HG03442 (cell line): ENCODE measurements at regions not wholly inside any gene's neighbourhood (a gene's known extent, or its start where the extent isn't known, plus 50 kb on each side); places are given as distances from the start of the nearest gene placed in this dataset.
"Not testable (repeated sequence)": the region's sequence is repeated elsewhere in the genome, so short reads cannot be mapped to it uniquely, and the experiment has no call there.

ENCODE experiments used
- ATAC-seq: cut with Tn5 transposase; IDR thresholded peaks from one replicate; pipeline ENCODE4 v1.9.1; 2021; ENCODE audit warnings: mild to moderate bottlenecking, moderate library complexity; ENCODE audit not compliant: unreplicated experiment

DNA sequence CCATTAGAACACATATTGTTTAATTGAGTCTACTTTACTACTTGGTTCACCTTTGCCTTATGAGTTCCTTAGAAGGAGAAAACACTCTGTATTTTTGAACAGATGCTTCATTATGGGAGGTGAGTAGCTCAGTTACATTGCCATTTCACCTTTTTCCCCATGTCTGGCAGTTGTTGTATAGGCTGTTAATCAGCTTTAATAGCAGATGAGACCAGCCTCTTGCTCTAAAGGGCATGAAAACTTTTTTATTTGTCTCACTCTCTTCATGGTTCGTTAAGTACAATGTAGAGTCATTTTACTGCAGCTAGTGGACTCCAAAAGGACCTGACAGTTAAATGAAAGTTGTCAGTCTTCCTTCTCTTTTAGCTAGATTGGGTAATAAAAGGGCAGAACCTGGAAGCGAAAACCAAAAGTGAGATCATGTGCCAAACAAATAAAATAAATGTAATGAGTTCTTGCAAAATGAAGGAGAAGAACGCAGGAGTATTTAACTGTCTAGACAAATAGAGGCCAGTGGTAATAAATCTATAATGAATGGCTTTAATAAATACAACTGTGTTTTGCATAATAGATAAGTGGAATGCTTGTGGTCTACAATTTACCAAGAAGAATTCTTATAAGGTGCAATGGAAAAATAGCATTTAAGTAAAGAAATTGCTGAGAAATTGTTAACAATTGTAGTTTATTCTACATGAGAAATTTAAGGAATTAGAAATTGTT is 180.0 kb upstream of the NEGR1 start:
- ATAC-seq, result no peak

DNA sequence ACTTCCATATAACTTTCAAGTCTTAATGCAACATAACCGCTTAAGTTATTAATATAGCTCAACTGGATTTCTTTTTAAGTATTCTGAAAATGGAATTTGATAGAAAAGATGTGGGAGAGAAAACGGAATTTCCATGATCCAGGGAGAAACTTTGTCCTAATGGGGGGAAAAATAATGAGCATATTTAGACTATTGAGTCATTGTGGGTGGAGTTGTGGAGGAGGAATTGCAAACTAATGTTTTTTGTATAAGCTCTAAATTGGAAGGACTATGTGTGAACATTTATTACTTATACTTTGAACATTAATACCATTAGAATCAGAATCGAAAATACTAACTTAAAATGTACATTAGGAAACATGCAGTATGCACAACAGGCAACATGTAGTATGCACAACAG is 159.9 kb upstream of the NEGR1 start:
- ATAC-seq, result no peak

- no peak for ATAC-seq
These were observed 156.7 kb upstream of the NEGR1 start for GRCh38 chr1:72439036-72439435.

DNA sequence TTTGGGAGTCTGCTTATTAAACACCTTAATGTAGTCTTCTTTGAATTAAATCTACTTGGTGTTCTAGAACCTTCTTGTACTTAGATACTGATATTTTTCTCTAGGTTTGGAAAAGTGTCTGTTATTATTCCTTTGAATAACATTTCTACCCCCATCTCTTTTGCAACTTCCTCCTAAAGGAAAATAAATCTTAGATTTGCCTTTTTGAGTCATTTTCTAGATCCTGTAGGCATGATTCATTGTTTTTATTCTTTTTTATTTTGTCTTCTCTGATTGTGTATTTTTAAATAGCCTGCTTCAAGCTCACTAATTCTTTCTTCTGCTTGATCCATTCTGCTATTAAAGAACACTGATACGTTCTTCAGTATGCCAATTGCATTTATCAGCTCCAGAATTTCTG is 155.9 kb upstream of the NEGR1 start:
- ATAC-seq, result no peak

- peak; percentile 64 for ATAC-seq
These were observed 152.7 kb upstream of the NEGR1 start for GRCh38 chr1:72435025-72435424.

DNA sequence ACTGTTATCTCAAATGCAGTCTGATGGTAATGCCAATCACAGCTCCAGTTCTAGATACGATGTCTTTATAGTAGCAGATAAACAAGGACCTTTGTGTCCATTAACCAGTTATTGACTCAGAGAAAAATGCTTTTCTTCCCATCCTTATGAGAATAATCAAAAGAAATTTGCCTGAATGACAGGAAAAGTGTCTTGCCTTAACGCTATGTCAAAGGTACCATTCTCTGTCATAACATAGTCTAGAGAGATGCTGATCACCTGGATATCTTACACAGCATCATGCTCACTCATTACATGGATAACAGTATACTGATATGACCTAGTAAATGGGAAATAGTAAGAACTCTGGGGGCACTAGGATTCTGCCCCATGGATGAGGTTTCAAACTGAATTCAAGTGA is 151.7 kb upstream of the NEGR1 start:
- no peak for ATAC-seq

DNA sequence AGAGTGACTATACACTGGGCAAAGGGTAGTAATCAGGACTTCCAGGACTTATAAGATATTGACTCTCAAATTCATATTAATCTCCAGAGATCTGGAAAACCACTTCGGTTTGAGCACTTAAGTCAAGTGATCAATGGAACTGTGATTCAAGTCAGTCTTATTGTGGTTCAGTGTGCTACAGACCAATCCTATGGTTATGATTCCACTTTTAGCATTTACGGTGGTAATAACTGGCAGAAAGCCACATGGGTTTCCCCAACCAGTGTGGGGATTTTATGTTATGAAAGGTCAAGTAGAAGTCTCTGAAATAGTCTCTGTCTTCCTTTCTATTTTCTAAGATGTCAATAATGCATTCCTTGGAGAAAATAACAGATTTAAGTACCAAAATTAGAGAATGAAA is 151.3 kb upstream of the NEGR1 start:
- peak; percentile 63 for ATAC-seq

- peak; percentile 43 for ATAC-seq
These were observed 150.4 kb upstream of the NEGR1 start for GRCh38 chr1:72432645-72433267.

- ATAC-seq, result no peak
These were observed 149.5 kb upstream of the NEGR1 start for GRCh38 chr1:72431810-72432209.

- not testable (repeated sequence) for ATAC-seq
These were observed 145.9 kb upstream of the NEGR1 start for GRCh38 chr1:72428276-72428675.

- ATAC-seq, result no peak
These were observed 136.9 kb upstream of the NEGR1 start for GRCh38 chr1:72419229-72419628.

- no peak for ATAC-seq
These were observed 129.9 kb upstream of the NEGR1 start for GRCh38 chr1:72412286-72412685.

GRCh38 chr1:72399807-72400206 is 117.5 kb upstream of the NEGR1 start:
- no peak for ATAC-seq

GRCh38 chr1:72397786-72398185 is 115.4 kb upstream of the NEGR1 start:
- ATAC-seq, result no peak

DNA sequence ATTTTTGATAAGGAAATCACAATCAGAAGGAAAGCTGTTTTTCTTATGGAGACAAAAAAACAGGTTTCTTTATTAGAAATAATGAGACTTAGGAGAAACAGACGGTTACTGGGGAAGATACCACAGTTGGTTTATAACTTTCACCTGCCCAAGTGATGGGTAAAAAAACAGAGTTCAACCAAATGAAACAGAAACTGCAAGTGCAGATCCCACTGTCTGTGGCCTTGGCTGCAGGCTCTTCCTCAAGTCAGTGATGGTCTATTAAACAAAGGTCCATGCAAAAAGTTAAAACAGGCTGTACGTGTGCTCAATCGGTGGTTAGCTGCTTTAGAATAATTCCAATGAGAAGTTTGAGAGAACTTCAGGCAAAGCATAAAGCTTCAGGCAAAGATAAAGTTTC is 112.1 kb upstream of the NEGR1 start:
- no peak for ATAC-seq

DNA sequence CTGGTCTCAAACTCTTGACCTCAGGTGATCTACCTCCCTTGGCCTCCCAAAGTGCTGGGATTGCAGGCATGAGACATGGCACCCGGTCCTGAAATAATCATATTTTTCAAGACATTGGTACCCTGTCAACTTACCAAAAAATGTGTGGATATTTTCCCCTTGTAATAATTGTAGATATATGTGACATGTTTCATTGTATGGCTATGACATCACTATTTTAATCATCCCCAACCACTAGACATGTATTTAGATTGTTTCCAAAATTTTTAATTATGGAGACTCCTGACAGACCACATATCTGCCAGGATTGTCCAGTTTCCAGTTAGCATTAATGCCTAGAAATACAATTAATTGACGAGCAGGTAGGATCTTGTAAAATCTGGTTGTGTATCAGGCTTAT is 96.7 kb upstream of the NEGR1 start:
- no peak for ATAC-seq

- no peak for ATAC-seq
These were observed 92.9 kb upstream of the NEGR1 start for GRCh38 chr1:72375226-72375625.

DNA sequence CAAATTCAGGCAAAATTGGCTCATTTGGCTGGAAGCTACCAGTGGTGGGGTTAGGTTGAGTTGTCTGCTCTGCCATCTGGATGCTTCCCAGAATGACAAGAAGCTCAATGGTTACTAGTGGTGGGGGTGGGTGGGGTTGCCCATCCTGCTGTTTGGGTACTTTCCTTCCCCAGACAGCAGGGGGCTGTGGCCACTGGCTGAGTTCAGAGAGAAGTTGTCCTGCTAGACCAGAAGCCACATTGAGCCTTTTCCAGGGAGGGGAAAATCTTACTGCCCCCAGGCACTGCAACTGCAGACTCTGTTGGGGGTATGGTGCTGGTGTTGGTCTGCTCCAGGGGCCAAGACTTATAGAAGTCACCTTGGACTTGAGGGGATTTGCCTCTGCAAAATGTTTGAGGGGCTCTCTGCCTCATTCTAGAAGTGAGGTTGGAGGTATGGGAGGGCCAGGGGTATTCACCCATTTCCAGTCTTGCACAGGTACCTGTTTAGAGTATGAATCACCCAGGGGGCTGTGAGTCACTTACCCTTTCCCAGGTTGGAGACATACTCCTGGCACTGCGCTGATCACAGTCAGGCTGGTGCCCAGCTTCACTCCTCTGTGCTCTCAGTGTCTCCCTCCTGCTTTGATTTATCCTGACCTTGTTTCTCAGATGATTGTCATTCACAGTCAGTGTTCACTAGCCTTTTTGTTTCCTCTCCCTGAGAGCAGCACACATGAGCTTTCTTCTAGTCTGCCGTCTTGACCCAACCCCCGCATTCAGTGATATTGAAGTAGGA is 89.1 kb upstream of the NEGR1 start:
- no peak for ATAC-seq

- not testable (repeated sequence) for ATAC-seq
These were observed 88.5 kb upstream of the NEGR1 start for GRCh38 chr1:72370836-72371235.

DNA sequence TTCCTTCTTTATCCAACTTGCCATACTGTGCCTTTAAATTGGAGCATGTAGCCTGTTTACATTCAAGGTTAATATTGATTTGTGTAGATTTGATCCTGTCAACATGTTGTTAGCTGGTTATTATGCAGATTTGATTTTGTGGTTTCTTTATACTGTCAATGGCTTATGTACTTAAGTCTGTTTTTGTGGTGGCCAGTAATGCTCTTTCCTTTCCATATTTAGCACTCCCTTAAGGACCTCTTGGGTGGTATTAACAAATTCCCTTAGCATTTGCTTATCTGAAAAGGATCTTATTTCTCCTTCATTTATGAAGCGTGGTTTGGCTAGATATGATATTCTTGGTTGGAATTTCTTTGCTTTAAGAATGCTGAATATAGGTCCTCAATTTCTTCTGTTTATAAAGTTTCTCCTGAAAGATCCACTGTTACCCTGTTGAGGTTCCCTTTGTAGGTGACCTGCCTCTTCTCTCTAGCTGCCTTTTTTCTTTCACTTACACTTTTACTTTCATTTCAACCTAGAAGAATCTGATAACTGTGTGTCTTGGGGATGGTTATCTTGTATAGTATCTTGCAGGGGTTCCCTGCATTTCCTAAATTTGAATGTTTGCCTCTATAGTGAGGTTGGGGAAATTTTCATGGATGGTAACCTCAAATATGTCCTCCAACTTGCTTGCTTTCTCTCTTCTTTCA is 86.9 kb upstream of the NEGR1 start:
- ATAC-seq, result no peak

- no peak for ATAC-seq
These were observed 84.1 kb upstream of the NEGR1 start for GRCh38 chr1:72366466-72366865.
